ENCODE measurements at regions not wholly inside any gene's neighbourhood (a gene's known extent, or its start where the extent isn't known, plus 50 kb on each side); places are given as distances from the start of the nearest gene placed in this dataset.

DNA sequence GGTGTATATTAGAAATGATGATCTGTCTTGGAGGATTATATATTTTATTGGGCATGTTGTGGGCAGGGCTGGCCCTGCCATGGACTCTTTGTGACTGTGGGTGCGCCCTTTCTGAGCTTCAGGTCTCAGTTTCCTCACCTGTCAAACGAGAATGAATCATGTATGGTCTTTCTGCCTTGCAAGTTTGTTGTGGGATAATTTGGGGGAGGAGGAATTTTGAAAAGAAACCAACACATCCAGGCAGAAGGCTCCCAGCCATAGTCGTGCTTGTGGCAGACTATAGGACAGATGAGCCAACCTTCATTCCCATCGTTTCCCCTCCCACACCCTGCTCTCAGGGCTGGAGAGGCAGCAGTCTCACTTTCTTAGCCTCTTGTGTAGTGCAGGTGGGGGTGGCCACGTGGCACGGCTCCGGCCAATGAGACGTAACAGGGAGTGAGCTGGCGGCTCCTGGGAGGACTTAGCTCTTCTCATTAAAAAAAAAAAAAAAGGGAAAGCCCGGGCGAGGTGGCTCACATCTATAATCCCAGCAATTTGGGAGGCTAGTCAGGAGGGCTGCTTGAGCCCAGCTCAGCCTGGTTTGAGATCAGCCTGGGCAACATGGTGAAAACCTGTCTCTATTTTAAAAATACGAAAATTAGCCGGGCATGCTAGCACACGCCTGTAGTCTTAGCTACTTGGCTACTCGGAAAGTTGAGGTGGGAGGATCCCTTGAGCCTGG is 63.1 kb downstream of the RHOB start (continued):
- TF ChIP-seq ZNF331 (CRISPR knock-in tag; IDR thresholded peaks at IDR 0.05) (peak; percentile 28; the same call in 1 of the 2 replicates), ZNF775 (CRISPR knock-in tag; IDR thresholded peaks at IDR 0.05; ENCODE audit: borderline replicate concordance) (peak; percentile 59; the same call in 1 of the 2 replicates), SIX1 (CRISPR knock-in tag; IDR thresholded peaks at IDR 0.05; ENCODE audit: borderline replicate concordance) (no peak), ERF (CRISPR knock-in tag; IDR thresholded peaks at IDR 0.05) (peak; percentile 51), MTA3 (CRISPR knock-in tag; IDR thresholded peaks at IDR 0.05) (no peak), STAG1 (CRISPR knock-in tag; IDR thresholded peaks at IDR 0.05) (peak; percentile 8; the same call in 1 of the 2 replicates), TEAD3 (CRISPR knock-in tag; optimal IDR thresholded peaks at IDR 0.05; ENCODE audit: borderline replicate concordance) (peak; percentile 30), KLF11 (CRISPR knock-in tag; IDR thresholded peaks at IDR 0.05) (no peak), PAXIP1 (CRISPR knock-in tag; conservative IDR thresholded peaks at IDR 0.05) (0 out of 2 replicates have a peak, but pooled peaks have one; percentile 16), FOSL2 (CRISPR knock-in tag; IDR thresholded peaks at IDR 0.05) (peak; percentile 22; the same call in 1 of the 2 replicates), RXRB (CRISPR knock-in tag; IDR thresholded peaks at IDR 0.05; ENCODE audit: borderline replicate concordance) (no peak), ZNF619 (CRISPR knock-in tag; IDR thresholded peaks at IDR 0.05) (no peak), MAFG (CRISPR knock-in tag; IDR thresholded peaks at IDR 0.05) (no peak), CEBPG (CRISPR knock-in tag; IDR thresholded peaks at IDR 0.05) (peak; percentile 31; the same call in 1 of the 2 replicates), HNF1A (IDR thresholded peaks at IDR 0.05; ENCODE audit: low read depth) (no peak), HNF1A (CRISPR knock-in tag; IDR thresholded peaks at IDR 0.05; ENCODE audit: borderline replicate concordance) (0 out of 2 replicates have a peak, but pooled peaks have one; percentile 28), SAP130 (CRISPR knock-in tag; IDR thresholded peaks at IDR 0.05; ENCODE audit: low read depth) (peak; percentile 46), ZNF552 (CRISPR knock-in tag; IDR thresholded peaks at IDR 0.05; ENCODE audit: borderline replicate concordance) (no peak)
- TF ChIP-seq, protein P1, sequence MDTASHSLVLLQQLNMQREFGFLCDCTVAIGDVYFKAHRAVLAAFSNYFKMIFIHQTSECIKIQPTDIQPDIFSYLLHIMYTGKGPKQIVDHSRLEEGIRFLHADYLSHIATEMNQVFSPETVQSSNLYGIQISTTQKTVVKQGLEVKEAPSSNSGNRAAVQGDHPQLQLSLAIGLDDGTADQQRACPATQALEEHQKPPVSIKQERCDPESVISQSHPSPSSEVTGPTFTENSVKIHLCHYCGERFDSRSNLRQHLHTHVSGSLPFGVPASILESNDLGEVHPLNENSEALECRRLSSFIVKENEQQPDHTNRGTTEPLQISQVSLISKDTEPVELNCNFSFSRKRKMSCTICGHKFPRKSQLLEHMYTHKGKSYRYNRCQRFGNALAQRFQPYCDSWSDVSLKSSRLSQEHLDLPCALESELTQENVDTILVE (CRISPR knock-in tag; IDR thresholded peaks at IDR 0.05), result no peak

All from HepG2 (cell line).